ENCODE measurements at regions not wholly inside any gene's neighbourhood (a gene's known extent, or its start where the extent isn't known, plus 50 kb on each side); places are given as distances from the start of the nearest gene placed in this dataset.

- peak; percentile 32 for DNase-seq (ENCODE audit: low spot score)
Observed at GRCh38 chr9:86529496-86530275, 175.5 kb upstream of the TUT7 start.

- DNase-seq (ENCODE audit: low spot score) = no peak
Observed at GRCh38 chr9:86526021-86526420, 171.8 kb upstream of the TUT7 start.

- no peak for DNase-seq (ENCODE audit: low spot score)
Observed at GRCh38 chr9:86525182-86525581, 171.0 kb upstream of the TUT7 start.

- no peak for DNase-seq (ENCODE audit: low spot score)
Observed at GRCh38 chr9:86521977-86522376, 167.8 kb upstream of the TUT7 start.

- DNase-seq (ENCODE audit: low spot score) = no peak
Observed at GRCh38 chr9:86521322-86521721, 167.1 kb upstream of the TUT7 start.

GRCh38 chr9:86519066-86519615 lies 164.9 kb upstream of the TUT7 start:
- DNase-seq (ENCODE audit: low spot score) = no peak

GRCh38 chr9:86517475-86517874 lies 163.3 kb upstream of the TUT7 start:
- no peak for DNase-seq (ENCODE audit: low spot score)

- DNase-seq (ENCODE audit: low spot score) = no peak
Observed at GRCh38 chr9:86516564-86516963, 162.4 kb upstream of the TUT7 start.

GRCh38 chr9:86515221-86515620 lies 161.0 kb upstream of the TUT7 start:
- no peak for DNase-seq (ENCODE audit: low spot score)

- peak; percentile 13 for DNase-seq (ENCODE audit: low spot score)
Observed at GRCh38 chr9:86513429-86513828, 159.2 kb upstream of the TUT7 start.

- DNase-seq (ENCODE audit: low spot score) = no peak
Observed at GRCh38 chr9:86512929-86513328, 158.7 kb upstream of the TUT7 start.

GRCh38 chr9:86511614-86512360 lies 157.6 kb upstream of the TUT7 start:
- no peak for DNase-seq (ENCODE audit: low spot score)

- DNase-seq (ENCODE audit: low spot score) = no peak
Observed at GRCh38 chr9:86508208-86508903, 154.1 kb upstream of the TUT7 start.

GRCh38 chr9:86507212-86507630 lies 153.0 kb upstream of the TUT7 start:
- DNase-seq (ENCODE audit: low spot score) = no peak

- no peak for DNase-seq (ENCODE audit: low spot score)
Observed at GRCh38 chr9:86503942-86504341, 149.7 kb upstream of the TUT7 start.

- DNase-seq (ENCODE audit: low spot score) = no peak
Observed at GRCh38 chr9:86503314-86503713, 149.1 kb upstream of the TUT7 start.

GRCh38 chr9:86500667-86501435 lies 146.6 kb upstream of the TUT7 start:
- peak; percentile 83 for DNase-seq (ENCODE audit: low spot score)

GRCh38 chr9:86500031-86500430 lies 145.8 kb upstream of the TUT7 start:
- DNase-seq (ENCODE audit: low spot score) = no peak

- no peak for DNase-seq (ENCODE audit: low spot score)
Observed at GRCh38 chr9:86494644-86495111, 140.5 kb upstream of the TUT7 start.

GRCh38 chr9:86491468-86492266 lies 137.5 kb upstream of the TUT7 start:
- no peak for DNase-seq (ENCODE audit: low spot score)

- no peak for DNase-seq (ENCODE audit: low spot score)
Observed at GRCh38 chr9:86488794-86489193, 134.6 kb upstream of the TUT7 start.
